GM19025 (cell line): ENCODE measurements at regions not wholly inside any gene's neighbourhood (a gene's known extent, or its start where the extent isn't known, plus 50 kb on each side); places are given as distances from the start of the nearest gene placed in this dataset.
"Not testable (repeated sequence)": the region's sequence is repeated elsewhere in the genome, so short reads cannot be mapped to it uniquely, and the experiment has no call there.

Source experiments
- ATAC-seq: cut with Tn5 transposase; IDR thresholded peaks from one replicate; pipeline ENCODE4 v1.9.1; 2021; ENCODE audit warnings: mild to moderate bottlenecking, low read depth, moderate library complexity; ENCODE audit not compliant: unreplicated experiment

DNA sequence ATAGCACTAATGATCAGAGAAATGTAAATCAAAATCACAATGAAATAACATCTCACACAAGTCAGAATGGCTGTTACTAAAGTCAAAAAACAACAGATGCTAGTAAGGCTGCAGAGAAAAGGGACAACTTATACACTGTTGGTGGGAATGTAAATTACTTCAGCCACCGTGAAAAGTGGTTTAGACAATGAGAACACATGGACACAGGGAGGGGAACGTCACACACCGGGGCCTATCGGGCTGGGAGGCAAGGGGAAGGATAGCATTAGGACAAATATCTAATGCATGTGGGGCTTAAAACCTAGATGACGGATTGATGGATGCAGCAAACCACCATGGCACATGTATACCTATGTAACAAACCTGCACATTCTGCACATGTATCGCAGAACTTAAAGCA is 602.0 kb downstream of the SATB2 start:
- ATAC-seq: not testable (repeated sequence)

DNA sequence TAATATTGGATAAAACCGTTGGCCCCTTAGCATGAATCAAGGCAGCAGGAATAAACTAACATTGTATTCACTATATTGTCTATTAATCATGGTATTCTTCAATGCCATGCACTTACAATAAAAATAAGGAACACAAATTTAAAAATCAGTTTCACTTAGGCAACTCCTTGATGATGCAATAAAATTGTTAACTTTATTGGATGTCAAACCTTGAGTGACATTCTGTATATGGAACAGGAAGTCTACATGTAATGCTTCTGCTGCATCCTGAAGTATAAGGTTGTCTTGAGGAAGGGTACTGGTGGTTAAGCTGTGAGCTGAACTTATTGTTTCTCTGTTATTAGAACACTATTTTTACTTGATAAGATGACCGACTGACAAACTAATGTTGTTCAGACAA is 605.5 kb downstream of the SATB2 start:
- no peak for ATAC-seq

DNA sequence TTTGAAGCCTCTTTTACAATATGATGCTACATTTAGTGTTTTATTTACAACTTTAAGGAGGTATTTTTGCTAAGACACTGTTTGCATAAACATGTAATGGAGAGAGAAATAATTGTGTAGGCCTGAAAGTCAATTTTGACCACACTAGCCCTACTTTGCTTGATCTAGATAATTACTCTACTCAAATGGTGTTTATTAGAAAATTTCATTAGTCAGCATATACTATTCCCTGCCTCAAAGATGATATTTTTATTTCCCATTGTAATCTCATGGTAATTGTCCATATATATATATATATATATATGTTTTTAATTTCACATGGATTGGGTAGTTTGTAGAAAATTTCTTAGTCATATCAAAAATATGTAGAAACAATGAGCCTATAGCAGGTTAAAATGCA is 632.2 kb downstream of the SATB2 start:
- no peak for ATAC-seq

DNA sequence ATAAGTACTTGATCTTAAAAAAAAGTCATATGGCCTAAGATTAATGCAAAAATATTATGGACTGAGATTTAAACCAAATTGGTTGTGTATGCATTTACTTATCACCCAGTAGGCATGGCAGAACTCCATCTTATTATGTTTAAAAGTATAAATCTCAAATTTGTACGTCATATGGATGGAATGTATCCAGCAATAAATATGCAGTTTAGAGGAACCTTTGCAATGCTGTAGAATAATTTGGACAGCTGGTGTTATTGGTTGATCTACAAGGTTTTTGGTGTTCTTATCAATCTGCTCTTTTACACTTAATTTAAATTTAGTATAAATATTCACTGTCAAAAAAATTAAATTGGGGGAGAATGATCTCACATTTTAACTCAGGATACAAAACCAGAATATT is 640.2 kb downstream of the SATB2 start:
- no peak for ATAC-seq

DNA sequence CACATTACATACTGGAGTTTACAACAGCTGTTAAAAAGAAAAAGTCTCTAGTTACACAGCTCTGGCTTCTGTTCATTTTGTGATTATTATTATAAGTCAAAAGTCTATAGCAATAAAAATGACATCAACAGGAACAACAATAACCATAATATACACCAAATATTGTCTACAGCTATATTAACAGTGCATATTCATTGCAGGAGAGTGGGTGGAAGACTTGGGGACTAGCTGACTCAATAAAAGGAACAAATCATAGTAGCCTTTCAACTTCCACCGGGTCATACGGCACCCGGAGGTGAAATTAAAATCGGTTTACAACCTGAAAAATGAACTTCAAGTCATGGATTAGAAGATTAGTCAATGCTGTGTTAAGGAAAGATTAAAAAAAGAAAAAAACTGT is 642.1 kb downstream of the SATB2 start:
- ATAC-seq: no peak

DNA sequence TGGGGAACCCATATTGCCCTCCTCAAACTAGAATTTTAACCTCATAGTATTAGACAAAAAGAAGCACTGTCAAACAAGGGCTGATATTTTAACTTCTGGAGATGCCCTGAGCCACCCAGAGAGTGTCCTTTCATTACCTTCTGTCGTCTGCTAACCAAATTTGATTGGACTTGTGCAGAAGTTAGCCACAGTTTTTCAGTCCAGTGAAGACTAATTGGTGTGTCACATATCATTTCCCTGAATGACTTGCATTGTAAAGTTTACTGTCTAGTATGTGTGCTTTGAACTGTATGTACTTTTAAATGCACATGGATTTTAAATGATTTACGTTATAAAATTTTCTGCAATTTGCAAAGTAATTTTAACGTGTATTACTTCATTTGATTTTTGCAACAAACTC is 646.5 kb downstream of the SATB2 start:
- no peak for ATAC-seq

DNA sequence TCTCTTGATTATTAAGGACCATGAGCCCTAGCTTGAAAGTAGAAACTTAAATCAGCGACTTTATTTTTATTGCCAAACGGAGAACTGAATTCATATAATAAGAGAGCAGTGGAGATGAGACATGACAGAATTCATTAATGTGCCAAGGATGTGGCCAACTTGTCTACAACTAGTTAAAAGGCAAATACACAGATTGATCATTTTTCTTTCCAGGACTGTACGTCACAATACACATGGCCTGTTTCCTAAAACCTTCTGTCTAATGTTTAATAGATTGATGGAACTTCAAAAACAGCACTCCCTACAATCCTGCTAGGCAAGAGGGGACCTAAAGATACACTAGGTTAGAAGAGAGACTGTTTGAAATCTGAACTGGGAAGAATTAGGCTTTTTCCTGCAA is 647.8 kb downstream of the SATB2 start:
- ATAC-seq: no peak

DNA sequence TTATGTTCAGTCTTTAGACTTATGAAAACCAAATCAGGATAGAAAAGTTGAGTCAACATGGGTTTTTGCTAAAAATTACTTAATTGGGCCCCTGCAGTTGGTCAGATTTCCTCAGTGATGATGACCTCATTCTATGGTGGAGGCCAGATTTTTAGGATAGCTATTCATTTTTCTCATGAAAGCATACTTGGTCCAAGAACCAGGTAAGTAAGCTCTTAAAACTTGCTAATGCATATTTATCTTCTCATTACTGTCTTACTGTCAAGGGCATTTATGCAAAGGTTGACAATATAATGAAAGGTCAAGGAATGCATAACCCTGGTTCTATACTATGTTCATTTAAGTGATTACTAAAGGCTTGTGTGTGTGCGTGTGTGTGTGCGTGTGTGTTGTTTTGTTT is 650.6 kb downstream of the SATB2 start:
- ATAC-seq: no peak

DNA sequence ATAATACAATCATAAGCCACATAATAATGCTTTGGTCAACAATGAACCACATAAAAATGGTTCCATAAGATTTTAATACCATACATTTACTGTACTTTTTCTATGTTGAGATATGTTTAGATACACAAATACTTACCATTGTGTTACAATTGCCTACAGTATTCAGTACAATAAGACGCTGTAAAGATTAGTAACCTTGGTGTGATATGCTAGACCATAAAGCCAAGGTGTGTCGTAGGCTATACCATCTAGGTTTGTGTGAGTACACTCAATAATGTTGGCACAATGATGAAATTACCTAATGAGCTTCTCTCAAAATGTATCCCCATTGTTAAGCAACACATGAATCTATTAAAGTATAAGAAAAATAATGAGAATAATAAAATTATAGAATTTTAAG is 662.3 kb downstream of the SATB2 start:
- ATAC-seq: no peak

DNA sequence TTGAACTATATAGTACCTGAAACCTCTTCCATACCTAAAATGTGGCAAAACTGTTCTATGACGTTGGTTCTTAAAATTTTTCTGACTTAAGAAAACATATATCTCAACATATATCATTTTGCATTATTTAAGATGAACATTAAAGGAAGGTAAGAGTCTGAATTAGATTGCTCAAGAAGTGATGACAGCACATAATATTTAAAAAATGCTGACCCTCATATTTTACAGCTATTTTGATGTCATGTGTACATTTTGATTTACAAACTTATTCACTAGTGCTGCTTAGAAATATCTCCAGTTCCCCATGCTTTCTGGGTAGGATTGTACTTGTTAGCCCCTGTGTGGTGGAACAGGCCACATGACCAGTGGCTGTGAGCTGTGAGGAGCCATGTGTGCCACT is 666.1 kb downstream of the SATB2 start:
- ATAC-seq: no peak

DNA sequence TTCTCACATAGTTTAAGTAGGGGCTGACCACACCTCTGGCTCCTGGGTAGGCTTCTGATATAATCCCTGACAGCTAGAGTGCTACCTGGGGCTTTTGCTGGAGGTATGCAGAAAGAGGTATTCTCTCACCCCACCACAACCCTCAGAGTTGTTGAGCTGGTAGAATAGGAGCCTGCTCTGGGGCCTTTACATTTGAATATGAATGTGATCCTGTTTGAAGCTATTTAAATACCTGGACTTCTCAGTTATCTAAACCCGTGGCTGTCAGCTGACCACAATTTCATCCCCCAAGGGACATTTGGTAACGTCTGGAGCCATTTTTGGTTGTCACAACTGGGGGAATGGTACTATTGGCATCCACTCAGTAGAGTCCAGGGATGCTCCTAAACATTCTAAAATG is 669.1 kb downstream of the SATB2 start:
- no peak for ATAC-seq

DNA sequence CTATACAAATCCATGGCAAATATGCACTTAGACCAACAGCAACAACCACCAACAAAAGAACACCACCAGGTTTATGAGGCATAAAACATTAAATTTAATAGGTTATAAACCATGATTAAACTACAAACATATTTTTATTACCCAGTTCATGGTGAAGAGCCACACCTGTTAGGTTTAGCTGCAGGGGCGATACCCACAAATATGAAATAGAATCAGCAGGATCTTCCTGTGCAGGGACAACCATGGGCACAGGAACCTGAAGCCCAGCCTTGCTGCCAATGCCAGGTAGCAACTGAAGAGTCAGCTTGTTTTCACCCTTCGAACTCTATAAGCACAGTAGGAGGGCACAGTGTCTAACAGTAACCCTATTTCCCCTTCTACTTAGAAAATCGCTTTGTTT is 675.0 kb downstream of the SATB2 start:
- ATAC-seq: no peak

DNA sequence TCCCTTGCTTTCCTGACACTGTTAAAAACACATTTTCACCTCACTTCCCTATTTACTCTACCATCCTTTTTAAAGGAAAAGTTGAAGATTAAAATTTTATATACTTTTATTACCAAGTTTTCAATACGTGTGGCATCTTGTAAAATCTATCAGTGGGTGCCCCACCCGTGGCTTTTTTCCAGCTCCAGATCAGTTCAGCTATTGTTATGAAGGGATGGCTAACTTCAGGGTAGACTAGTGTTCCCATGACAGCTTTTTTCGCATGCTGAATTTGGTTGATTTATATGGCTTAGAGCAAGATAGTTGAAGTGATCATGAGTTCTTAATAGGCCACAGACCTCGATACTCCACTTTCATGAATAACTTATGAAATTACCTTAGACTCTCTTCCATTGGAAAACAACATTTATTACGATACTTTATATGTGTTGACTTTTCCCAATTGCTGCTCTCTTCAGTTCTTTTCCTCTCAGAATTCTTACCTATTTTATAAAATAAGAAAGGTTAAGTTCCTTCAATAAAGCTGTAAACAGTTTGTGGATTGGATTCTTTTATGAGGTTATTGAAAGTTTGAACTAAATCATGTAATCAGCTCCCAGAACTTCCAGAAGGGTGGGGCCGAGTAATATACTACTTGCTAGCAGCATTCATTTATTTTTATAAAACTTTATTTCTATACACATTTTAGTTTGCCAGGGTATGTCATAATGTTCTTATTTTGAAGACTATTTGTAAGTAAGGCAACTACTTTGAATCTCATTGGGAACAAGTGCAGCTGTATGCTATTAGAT is 680.9 kb downstream of the SATB2 start:
- ATAC-seq: no peak

DNA sequence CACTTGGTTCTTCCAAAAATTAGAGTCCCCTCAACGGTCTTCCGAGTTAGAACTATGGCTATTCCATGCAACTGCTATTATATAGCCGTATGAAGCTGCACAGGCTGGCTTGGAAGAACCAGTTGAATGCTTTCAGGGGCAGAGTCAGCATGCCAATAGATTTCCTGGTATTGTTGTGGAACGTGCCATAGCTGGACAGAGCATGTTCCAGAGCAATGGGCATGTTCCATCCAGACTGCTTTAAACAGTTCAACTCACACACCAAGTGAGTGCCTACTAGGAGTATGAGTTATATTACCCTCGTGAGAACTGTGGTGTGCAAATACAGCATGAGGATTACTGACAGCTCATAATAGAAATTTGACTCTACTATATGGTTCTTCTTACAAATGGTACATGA is 682.0 kb downstream of the SATB2 start:
- ATAC-seq: no peak

DNA sequence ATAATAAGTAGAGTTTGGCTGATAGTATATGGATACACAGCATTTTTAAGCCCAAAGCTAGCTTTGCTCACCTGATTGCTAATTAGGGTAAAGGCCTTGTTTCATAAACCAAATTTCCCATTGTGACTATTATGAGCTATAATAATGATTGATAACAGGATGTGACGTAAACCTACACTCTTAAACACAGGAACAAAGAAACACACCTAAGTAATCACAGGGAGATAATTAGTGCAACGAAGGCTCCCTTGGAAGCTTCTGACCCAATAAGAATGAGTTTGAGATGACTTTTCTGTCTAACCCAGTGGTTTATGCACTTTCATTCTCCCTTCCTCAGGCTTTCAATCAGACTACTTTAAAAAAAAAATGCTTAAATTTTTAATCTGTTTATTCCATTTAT is 683.2 kb downstream of the SATB2 start:
- no peak for ATAC-seq

DNA sequence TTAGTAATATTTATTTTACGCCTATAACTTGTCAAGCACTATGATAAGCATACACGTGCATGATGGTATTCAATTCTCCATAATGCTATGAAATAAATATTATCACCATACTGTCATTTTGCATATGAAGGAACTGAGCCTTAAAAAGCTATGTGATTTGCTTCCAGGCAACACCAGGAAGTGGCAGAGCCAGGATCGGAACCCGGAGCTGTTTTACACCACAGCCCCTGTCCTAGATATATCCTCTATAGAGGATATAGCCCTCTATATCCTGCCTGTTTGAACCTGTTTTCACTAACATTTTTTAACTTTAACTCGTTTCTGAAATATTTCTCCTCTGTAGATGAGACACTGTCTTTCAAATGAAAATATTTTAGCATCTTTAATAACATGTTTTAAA is 690.0 kb downstream of the SATB2 start:
- ATAC-seq: no peak

DNA sequence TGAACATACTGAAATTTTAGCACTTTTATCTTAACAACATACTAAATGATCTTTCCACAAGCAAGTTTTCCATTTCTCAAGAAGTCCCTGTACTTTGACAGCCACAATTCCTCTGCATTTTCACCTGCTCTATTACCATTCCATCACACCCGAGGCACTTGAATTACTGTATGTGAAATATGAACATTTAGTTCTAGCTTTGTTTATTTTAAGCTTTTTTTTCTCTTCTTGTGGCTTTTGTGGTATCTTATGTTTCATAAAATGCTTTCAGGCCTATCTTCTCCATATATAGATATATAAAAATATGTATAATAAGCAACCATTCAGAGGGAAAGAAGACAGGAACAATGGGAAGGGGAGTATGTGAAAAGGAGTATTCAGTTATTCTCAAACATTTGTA is 693.9 kb downstream of the SATB2 start:
- ATAC-seq: no peak

DNA sequence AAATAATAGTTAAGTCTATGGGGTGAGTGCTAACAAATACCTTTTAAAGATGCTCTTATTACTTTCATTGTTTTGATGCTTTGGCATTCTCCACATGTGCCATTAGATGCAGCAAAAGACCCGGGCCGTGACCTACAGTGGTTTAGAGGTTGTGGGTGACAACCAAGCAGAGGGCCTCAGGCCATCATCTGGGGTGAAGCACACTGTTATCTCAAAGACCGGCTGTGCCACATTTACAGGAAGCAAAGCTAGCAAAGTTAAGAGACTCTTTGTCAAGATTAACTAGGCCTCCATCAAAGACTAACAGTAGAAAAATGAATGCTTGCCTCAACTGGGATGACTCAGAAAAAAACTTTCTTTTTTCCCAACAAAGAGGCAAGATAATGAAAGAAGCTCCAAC is 695.3 kb downstream of the SATB2 start:
- ATAC-seq: no peak

DNA sequence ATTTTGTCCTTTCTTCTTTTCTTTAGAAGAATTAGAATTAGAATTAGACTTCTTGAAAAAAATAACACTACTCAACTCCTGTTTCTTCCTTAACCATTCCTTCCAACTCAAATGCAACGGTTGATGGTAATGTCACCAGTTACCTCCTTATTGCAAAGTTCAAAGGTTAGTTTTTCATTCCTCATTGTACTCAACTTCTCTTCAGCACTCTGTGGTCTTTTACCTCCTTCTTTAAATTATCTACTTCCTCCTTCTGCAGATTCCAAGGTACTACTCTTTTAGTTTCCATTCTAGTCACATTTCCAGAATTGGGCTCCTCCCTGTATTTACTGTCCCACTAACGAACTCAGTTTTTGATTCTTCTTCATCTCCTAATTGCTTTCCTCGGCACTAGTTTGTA is 700.7 kb downstream of the SATB2 start:
- ATAC-seq: no peak

DNA sequence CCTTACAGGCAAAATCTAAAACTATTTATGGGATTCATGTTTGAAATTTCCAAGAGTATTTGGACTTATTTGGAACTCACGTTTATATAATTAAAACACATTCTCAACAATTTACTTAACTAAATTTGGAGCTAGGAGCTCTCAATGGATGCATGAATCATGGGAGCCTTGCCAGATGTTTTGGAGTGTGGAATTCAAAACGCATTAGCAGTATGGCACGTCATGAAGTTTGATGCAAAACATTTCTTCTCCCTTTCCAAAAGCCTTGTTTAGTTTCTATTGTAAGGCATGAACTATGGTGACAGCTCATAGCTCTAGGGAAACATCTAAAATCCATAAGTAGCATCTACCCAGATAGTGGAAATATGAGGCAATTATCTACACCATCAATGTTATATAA is 701.6 kb downstream of the SATB2 start:
- ATAC-seq: no peak

DNA sequence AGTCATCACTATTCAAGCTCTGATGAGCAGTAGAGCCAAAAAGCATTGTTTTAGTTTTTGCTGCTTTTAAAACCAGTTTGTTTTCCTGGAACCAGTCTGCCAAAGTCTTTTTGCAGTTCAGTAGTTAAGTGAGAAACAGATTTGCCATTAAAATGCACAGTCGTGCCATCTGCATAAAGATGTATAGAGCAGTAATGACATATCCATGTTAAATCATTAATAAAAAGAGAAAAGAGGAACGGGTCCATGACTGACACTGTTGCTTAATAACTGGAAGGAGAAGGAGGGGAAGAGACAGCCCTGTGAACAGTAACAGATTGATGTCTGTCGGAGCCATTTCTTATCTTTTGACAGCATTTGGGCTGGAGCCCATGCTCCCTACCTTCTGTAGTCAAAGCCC is 704.6 kb downstream of the SATB2 start:
- ATAC-seq: no peak

DNA sequence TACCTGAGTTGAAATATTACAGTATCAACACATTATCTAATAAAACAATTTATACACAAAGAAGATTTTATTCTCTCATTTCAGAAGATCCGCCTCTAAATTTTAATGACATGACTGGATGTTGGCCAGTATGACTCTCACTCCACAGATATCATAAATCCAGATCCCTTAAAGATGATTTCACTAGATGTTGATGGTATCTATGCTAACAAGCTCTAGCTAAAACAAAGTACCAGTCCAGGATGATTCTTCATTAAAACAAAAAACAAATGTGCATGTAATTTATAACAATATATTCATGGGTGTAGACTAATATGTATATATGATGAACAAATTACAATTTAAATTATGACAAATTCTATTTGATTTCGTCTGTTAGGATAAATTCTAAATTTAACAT is 708.4 kb downstream of the SATB2 start:
- ATAC-seq: no peak

DNA sequence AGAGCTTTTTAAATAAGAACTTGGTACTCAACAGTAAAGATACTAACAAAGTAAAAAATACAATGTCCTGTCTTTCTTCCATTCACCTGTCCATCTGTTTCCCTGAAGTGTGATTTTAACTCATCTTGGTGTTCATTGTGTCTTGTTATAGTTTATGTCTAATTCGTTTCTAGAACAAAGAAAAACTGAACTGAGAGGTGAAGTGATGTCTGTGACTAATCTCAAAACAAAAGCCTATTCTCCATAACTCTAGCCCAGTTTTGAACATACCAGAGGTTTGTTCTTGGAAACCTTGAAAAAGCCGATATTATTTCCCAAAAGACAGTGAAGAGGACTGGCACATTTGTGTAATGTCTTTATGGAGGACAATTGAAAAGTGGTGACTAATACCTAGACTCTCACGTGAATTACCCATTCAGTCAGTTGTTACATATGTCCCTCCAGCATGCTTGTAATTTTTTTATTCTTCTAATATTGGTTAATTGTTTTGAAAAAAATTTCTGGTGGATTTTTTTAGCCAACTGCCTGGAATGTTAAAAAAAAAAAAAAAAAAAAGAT is 725.8 kb downstream of the SATB2 start:
- ATAC-seq: no peak
